Fibroblast of skin of back (primary cell): ENCODE measurements at regions not wholly inside any gene's neighbourhood (a gene's known extent, or its start where the extent isn't known, plus 50 kb on each side); places are given as distances from the start of the nearest gene placed in this dataset.
"Not testable (repeated sequence)": the region's sequence is repeated elsewhere in the genome, so short reads cannot be mapped to it uniquely, and the experiment has no call there.

Experiments used
- DNase-seq: peaks from one replicate; pipeline ENCODE4 v3.0.0-alpha.2; 2013

GRCh38 chr16:26598061-26598460 is 468.7 kb upstream of the C16orf82 start:
- DNase-seq = no peak

DNA sequence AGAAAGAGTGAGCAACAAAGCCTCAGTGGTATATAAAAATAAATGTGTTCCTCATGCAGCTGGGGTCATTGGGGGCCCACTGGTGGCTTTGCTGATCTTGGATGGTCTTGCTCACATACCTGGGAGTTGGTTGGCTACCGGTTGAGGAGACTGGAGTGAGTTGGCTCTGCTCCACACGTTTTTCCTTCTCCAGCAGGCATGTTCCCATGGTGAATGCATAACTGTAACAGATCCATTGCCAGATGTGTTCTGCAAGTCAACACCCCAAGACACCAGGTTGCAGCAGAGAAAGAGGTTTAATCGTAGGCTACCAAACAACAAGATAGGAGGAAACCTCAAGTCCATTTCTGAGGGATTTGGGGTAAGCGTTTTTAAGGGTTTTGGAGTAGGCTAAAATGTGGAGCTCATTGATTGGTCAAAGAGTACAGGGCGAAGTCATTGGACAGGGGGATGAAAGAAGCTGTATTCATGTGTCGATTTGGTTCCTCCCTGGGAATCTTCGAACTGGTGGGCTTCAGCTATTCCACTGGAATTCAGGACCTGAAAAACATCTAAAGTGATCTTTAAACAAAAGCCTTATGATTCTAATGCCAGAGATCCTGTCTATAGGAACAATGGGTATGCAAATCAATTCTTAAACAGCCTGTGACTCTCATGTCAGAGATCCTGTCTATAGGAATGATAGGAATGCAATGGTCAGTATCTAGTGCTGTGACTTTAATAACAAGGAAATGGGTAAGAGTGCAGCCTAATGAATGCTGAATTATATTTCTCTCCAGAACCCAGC is 467.5 kb upstream of the C16orf82 start:
- DNase-seq = no peak

- DNase-seq = no peak
These were observed 467.0 kb upstream of the C16orf82 start for GRCh38 chr16:26599785-26600104.

- no peak for DNase-seq
These were observed 465.4 kb upstream of the C16orf82 start for GRCh38 chr16:26601335-26601734.

- no peak for DNase-seq
These were observed 461.0 kb upstream of the C16orf82 start for GRCh38 chr16:26605626-26606271.

DNA sequence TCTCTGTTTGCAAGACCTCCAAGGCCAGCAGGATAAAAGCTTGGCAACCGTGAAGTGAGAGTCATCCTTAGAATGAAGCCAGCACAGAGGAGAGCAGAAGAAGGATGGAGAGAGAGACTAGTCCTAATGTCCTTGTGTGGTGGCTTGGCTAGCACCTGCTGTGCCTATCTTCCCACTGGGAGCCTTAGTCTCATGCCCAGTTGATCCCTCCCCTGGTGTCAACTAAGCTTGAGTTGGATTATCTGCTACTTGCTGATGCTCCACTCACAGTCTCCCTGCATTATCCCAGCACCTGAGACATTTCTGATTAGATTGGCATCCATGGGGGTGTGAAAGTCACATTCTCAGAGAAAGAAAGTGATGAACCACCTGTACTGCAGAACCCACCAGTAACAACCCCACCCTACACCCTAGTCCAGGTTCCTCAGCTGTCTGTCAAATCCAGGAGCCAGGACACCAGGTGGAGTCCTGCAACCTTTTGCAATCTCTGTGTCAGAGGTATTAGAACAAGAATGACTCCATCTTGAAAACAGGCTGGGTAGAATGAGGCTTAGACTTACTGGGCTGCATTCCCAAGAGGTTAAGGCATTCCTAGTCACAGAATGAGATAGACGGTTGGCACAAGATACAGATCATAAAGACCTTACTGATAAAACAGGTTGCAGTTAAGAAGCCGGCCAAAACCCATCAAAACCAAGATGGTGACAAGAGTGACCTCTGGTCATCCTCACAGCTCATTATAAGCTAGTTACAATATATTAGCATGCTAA is 460.2 kb upstream of the C16orf82 start:
- no peak for DNase-seq

GRCh38 chr16:26614237-26614841 is 452.4 kb upstream of the C16orf82 start:
- DNase-seq = no peak

DNA sequence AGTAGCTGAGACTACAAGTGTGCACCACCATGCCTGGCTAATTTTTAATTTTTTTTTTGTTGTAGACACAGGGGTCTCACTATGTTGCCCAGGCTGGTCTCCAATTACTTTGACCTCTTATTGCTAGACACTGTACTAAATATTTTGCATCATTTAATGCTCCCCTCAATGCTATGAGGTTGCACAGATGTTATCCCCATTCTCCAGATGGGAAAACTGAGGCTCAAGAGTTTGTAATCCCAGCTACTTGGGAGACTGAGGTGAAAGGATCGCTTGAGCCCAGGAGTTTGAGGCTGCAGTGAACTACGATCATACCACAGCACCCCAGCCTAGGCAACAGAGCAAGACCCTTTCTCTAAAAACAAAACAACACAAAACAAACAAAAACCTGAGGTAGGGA is 443.3 kb upstream of the C16orf82 start:
- DNase-seq = no peak

- DNase-seq = no peak
These were observed 438.8 kb upstream of the C16orf82 start for GRCh38 chr16:26627958-26628357.

DNA sequence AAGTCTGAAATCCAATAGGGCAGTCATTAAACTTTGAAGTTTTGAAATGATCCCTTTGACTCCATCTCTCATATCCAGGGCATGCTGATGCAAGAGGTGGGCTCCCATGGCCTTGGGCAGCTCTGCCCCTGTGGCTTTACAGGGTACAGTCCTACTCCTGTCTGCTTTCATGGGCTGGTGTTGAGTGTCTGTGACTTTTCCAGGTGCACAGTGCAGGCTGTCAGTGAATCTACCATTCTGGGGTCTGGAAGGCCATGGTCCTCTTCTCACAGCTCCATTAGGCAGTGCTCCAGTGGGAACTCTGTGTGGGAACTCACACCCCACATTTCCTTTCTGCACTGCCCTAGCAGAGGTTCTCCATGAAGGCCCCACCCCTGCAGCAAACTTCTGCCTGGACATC is 435.4 kb upstream of the C16orf82 start:
- not testable (repeated sequence) for DNase-seq

GRCh38 chr16:26642047-26642664 is 424.6 kb upstream of the C16orf82 start:
- no peak for DNase-seq

GRCh38 chr16:26643519-26643918 is 423.2 kb upstream of the C16orf82 start:
- DNase-seq = no peak

DNA sequence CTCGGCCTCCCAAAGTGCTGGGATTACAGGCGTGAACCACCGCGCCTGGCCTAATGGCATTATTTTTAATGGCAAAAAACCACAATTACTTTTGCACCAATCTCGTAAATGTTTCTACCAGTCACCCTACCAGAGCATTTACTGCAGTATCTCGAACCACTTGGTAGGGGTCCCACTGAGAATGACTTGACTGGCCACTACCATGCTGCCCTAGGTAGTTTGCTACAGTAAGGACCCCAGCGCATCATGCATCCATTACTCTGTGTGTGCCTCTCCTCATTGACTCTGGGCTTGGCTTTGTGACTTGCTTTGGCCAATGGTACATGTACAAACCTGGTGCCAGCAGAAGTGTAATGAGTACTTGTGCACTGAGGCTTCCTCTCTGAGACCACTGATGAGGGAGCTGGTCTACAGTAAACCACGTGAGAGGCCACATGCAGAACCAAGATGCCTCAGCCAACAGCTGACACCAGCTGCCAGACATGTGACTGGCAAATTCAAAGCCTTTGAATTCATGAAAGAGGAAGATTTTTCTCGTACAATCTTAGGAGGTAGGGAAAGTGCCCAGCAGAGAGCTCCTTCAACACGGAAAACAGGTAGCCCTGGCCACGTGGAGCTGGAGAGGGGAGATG is 421.7 kb upstream of the C16orf82 start:
- DNase-seq = no peak

GRCh38 chr16:26645614-26646013 is 421.1 kb upstream of the C16orf82 start:
- no peak for DNase-seq

GRCh38 chr16:26647870-26648269 is 418.9 kb upstream of the C16orf82 start:
- no peak for DNase-seq

- DNase-seq = no peak
These were observed 417.9 kb upstream of the C16orf82 start for GRCh38 chr16:26648851-26649250.

DNA sequence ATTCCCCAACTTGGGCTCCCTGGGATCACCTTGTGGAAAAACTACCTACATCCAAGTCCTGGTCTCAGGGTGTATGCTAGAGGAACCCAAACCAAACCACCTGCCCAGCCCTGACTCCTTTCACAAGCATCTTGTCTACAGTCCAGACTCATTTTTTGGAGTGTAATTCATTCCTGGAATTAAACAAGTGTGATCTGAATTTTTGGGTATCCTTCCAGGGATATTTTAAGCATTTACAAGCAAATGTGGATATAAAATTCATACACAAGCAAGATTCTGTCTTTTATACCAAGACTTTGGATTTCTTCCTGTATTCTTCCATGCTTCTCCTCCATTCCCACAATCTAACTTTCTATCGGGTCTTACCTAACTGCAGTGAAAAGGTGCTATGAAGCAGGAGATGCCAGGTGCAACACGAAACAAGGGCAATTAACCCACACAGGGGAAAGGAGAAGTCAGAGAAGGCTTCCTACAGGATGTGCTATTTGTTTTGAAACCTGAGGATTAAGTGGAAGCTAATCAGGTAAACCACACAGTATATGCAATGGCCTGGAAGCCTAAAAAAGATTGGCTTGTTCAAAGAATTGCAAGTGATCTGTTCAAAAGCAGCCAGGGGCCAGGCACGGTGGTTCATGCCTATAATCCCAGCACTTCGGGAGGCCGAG is 417.2 kb upstream of the C16orf82 start:
- no peak for DNase-seq

- DNase-seq = no peak
These were observed 415.3 kb upstream of the C16orf82 start for GRCh38 chr16:26651464-26651863.

GRCh38 chr16:26651884-26652283 is 414.8 kb upstream of the C16orf82 start:
- DNase-seq = no peak

GRCh38 chr16:26658486-26658885 is 408.2 kb upstream of the C16orf82 start:
- no peak for DNase-seq

- no peak for DNase-seq
These were observed 407.8 kb upstream of the C16orf82 start for GRCh38 chr16:26658915-26659314.

- DNase-seq = no peak
These were observed 402.6 kb upstream of the C16orf82 start for GRCh38 chr16:26664086-26664485.
